ENCODE measurements at regions not wholly inside any gene's neighbourhood (a gene's known extent, or its start where the extent isn't known, plus 50 kb on each side); places are given as distances from the start of the nearest gene placed in this dataset.

GRCh38 chr2:52312486-52312885, 1280.6 kb upstream of the NRXN1 start:
- H3K4me1 ChIP-seq (ENCODE audit: insufficient read depth): peaks cover 17% of the 10 kb centered on the region
- H3K9me3 Mint-ChIP-seq: no peaks in the 10 kb centered on the region
- no peak overlapping the region for H3K4me3 Mint-ChIP-seq
- no peaks in the 10 kb centered on the region for H4K20me1 ChIP-seq (replicated peaks; ENCODE audit: insufficient read depth)
- ATAC-seq: no peak
- H3F3A ChIP-seq (replicated peaks; ENCODE audit: low read depth): no peaks in the 10 kb centered on the region
- H3K27ac ChIP-seq (ENCODE audit: low read depth): no peak overlapping the region
- H3K36me3 ChIP-seq (ENCODE audit: insufficient read depth): no peaks in the 10 kb centered on the region
- no peaks in the 10 kb centered on the region for H3K27me3 ChIP-seq (ENCODE audit: insufficient read depth)
- no peak overlapping the region for H3K27ac Mint-ChIP-seq
- H3K4me3 ChIP-seq: no peak overlapping the region
- TF ChIP-seq STAT1 (IDR thresholded peaks at IDR 0.05; ENCODE audit: unreplicated experiment): no peak
- TF ChIP-seq ZNF114 (CRISPR knock-in tag; IDR thresholded peaks at IDR 0.05): no peak
- no peak for TF ChIP-seq EZH2phosphoT487 (IDR thresholded peaks at IDR 0.05; ENCODE audit: unreplicated experiment)
- TF ChIP-seq POLR2AphosphoS5 (IDR thresholded peaks at IDR 0.05; ENCODE audit: low read depth): no peak
- TF ChIP-seq EZH2 (IDR thresholded peaks at IDR 0.05; ENCODE audit: low read depth, unreplicated experiment): no peak
- no peak for TF ChIP-seq JUNB (IDR thresholded peaks at IDR 0.05; ENCODE audit: unreplicated experiment)
- no peak for TF ChIP-seq CREB1 (CRISPR knock-in tag; IDR thresholded peaks at IDR 0.05; ENCODE audit: low read depth)
- no peak for TF ChIP-seq ZNF462 (CRISPR knock-in tag; IDR thresholded peaks at IDR 0.05)
- H3K4me1 Mint-ChIP-seq: peaks cover 9% of the 10 kb centered on the region
- H3K79me2 ChIP-seq (replicated peaks; ENCODE audit: insufficient read depth): no peaks in the 10 kb centered on the region
- no peaks in the 10 kb centered on the region for H3K27me3 Mint-ChIP-seq (ENCODE audit: insufficient read depth, low read depth, poor library complexity)
- no peak for DNase-seq (ENCODE audit: low spot score)
- H3K4me2 ChIP-seq: no peak overlapping the region
- H3K9me2 ChIP-seq (ENCODE audit: insufficient read depth): no peaks in the 10 kb centered on the region
- no peak overlapping the region for H2AFZ ChIP-seq
- H3K36me3 Mint-ChIP-seq (ENCODE audit: low read depth): no peaks in the 10 kb centered on the region

- Histone ChIP-seq H3F3A (replicated peaks; ENCODE audit: low read depth) (no peaks in the 10 kb centered on the region), H3K79me2 (replicated peaks; ENCODE audit: insufficient read depth) (no peaks in the 10 kb centered on the region), H3K4me3 (no peak overlapping the region), H3K4me1 (ENCODE audit: insufficient read depth) (peaks cover 17% of the 10 kb centered on the region), H2AFZ (no peak overlapping the region), H3K27ac (ENCODE audit: low read depth) (no peak overlapping the region), H4K20me1 (replicated peaks; ENCODE audit: insufficient read depth) (no peaks in the 10 kb centered on the region), H3K9me2 (ENCODE audit: insufficient read depth) (no peaks in the 10 kb centered on the region), H3K27me3 (ENCODE audit: insufficient read depth) (no peaks in the 10 kb centered on the region), H3K4me2 (peak overlapping the region; percentile 31), H3K36me3 (ENCODE audit: insufficient read depth) (no peaks in the 10 kb centered on the region)
- Mint-ChIP-seq H3K36me3 (ENCODE audit: low read depth) (no peaks in the 10 kb centered on the region), H3K4me3 (no peak overlapping the region), H3K9me3 (no peaks in the 10 kb centered on the region), H3K4me1 (peaks cover 12% of the 10 kb centered on the region), H3K27ac (no peak overlapping the region), H3K27me3 (ENCODE audit: insufficient read depth, low read depth, poor library complexity) (no peaks in the 10 kb centered on the region)
- ATAC-seq: peak; percentile 83
- peak; percentile 64 for DNase-seq (ENCODE audit: low spot score)
- TF ChIP-seq ZNF462 (CRISPR knock-in tag; IDR thresholded peaks at IDR 0.05): 0 out of 2 replicates have a peak, but pooled peaks have one; percentile 31
- TF ChIP-seq EZH2phosphoT487 (IDR thresholded peaks at IDR 0.05; ENCODE audit: unreplicated experiment): no peak
Measured at GRCh38 chr2:52311862-52312261, 1279.9 kb upstream of the NRXN1 start.

Data from GM23338 (cell line).